Panc1 (cell line): ENCODE measurements at regions not wholly inside any gene's neighbourhood (a gene's known extent, or its start where the extent isn't known, plus 50 kb on each side); places are given as distances from the start of the nearest gene placed in this dataset.

Source experiments
- CTCF ChIP-seq: fragments of 450-650 bp; IDR thresholded peaks from 2 replicates; pipeline ENCODE4 v1.5.1; 2017; ENCODE audit warnings: mild to moderate bottlenecking
- POLR2AphosphoS5 ChIP-seq: IDR thresholded peaks from 2 replicates; pipeline ENCODE4 v1.6.1; 2012; ENCODE audit warnings: mild to moderate bottlenecking, low read depth, low read length, moderate library complexity
- REST ChIP-seq, 2 experiments: IDR thresholded peaks; 2 replicates each; pipeline ENCODE4 v1.6.1; 2011 to 2012; ENCODE audit warnings: low read depth in 2 of 2, control low read depth in 1 of 2, low read length in 1 of 2, mild to moderate bottlenecking in 1 of 2, moderate library complexity in 1 of 2; ENCODE audit not compliant: insufficient read depth in 1 of 2
- TCF7L2 ChIP-seq: IDR thresholded peaks from 2 replicates; pipeline ENCODE4 v1.6.1; 2011; ENCODE audit warnings: mild to moderate bottlenecking, low read depth, low read length, inconsistent platforms

GRCh38 chr7:12864470-12865046 is 177.1 kb downstream of the ARL4A start:
- no peak for TF ChIP-seq CTCF
- no peak for TF ChIP-seq POLR2AphosphoS5
- no peak for TF ChIP-seq REST (IDR thresholded peaks at IDR 0.05; ENCODE audit: insufficient read depth in 1 of 2, low read depth in 2 of 2, low read length in 1 of 2)
- TF ChIP-seq TCF7L2: no peak
